Nephron progenitor cell (in vitro differentiated cells): ENCODE measurements at regions not wholly inside any gene's neighbourhood (a gene's known extent, or its start where the extent isn't known, plus 50 kb on each side); places are given as distances from the start of the nearest gene placed in this dataset.

ENCODE experiments used
- DNase-seq: peaks from one replicate; pipeline ENCODE4 v3.0.0; 2021
- H3K27ac Mint-ChIP-seq: 2 replicates; pipeline ENCODE4 v1.8.0; 2021; ENCODE audit warnings: mild to moderate bottlenecking, moderate library complexity, mixed read lengths
- H3K27me3 Mint-ChIP-seq: 2 replicates; pipeline ENCODE4 v1.8.0; 2021; ENCODE audit warnings: mild to moderate bottlenecking, low read depth, mixed read lengths; ENCODE audit not compliant: poor library complexity
- H3K36me3 Mint-ChIP-seq: 2 replicates; pipeline ENCODE4 v1.8.0; 2021; ENCODE audit warnings: low read depth, mixed read lengths
- H3K4me1 Mint-ChIP-seq: 2 replicates; pipeline ENCODE4 v1.8.0; 2021; ENCODE audit warnings: mixed read lengths
- H3K4me3 Mint-ChIP-seq: 2 replicates; pipeline ENCODE4 v1.8.0; 2021; ENCODE audit warnings: mild to moderate bottlenecking, moderate library complexity, mixed read lengths
- H3K9me3 Mint-ChIP-seq: 2 replicates; pipeline ENCODE4 v1.8.0; 2021; ENCODE audit warnings: mild to moderate bottlenecking, moderate library complexity, mixed read lengths
- CTCF ChIP-seq: fragments of 200-600 bp; sonication (generic); IDR thresholded peaks from 2 replicates; pipeline ENCODE4 v1.5.0; 2021; ENCODE audit warnings: antibody characterized with exemption

- H3K36me3 Mint-ChIP-seq: no peaks in the 10 kb centered on the region
Measured at GRCh38 chr2:181152226-181152625, 171.8 kb downstream of the UBE2E3 start.

GRCh38 chr2:181152701-181153100 lies 172.3 kb downstream of the UBE2E3 start:
- Mint-ChIP-seq H3K4me1 (no peaks in the 10 kb centered on the region), H3K4me3 (no peak overlapping the region), H3K27me3 (no peaks in the 10 kb centered on the region), H3K36me3 (no peaks in the 10 kb centered on the region), H3K27ac (no peak overlapping the region), H3K9me3 (peaks cover 15% of the 10 kb centered on the region)
- no peak for TF ChIP-seq CTCF
- no peak for DNase-seq

More at GRCh38 chr2:181152226-181152625, 171.8 kb downstream of the UBE2E3 start:
- H3K27ac Mint-ChIP-seq: no peak overlapping the region
- DNase-seq: no peak
- no peaks in the 10 kb centered on the region for H3K4me1 Mint-ChIP-seq
- H3K27me3 Mint-ChIP-seq: no peaks in the 10 kb centered on the region
- H3K9me3 Mint-ChIP-seq: peaks cover 15% of the 10 kb centered on the region
- TF ChIP-seq CTCF: no peak
- H3K4me3 Mint-ChIP-seq: no peak overlapping the region

- no peaks in the 10 kb centered on the region for H3K36me3 Mint-ChIP-seq
- no peak overlapping the region for H3K4me3 Mint-ChIP-seq
- no peaks in the 10 kb centered on the region for H3K4me1 Mint-ChIP-seq
- peaks cover 15% of the 10 kb centered on the region for H3K9me3 Mint-ChIP-seq
- no peak overlapping the region for H3K27ac Mint-ChIP-seq
- no peak for DNase-seq
- H3K27me3 Mint-ChIP-seq: no peaks in the 10 kb centered on the region
- no peak for TF ChIP-seq CTCF
Measured at GRCh38 chr2:181153886-181154285, 173.5 kb downstream of the UBE2E3 start.

- Mint-ChIP-seq H3K36me3 (no peaks in the 10 kb centered on the region), H3K27me3 (no peaks in the 10 kb centered on the region), H3K9me3 (peaks cover 15% of the 10 kb centered on the region), H3K27ac (no peak overlapping the region), H3K4me3 (no peak overlapping the region), H3K4me1 (no peaks in the 10 kb centered on the region)
- DNase-seq: no peak
- no peak for TF ChIP-seq CTCF
Measured at GRCh38 chr2:181157326-181157725, 176.9 kb downstream of the UBE2E3 start.

- TF ChIP-seq CTCF: no peak
- Mint-ChIP-seq H3K27me3 (no peaks in the 10 kb centered on the region), H3K4me3 (no peak overlapping the region), H3K9me3 (peaks cover 15% of the 10 kb centered on the region), H3K4me1 (no peaks in the 10 kb centered on the region), H3K36me3 (no peaks in the 10 kb centered on the region), H3K27ac (no peak overlapping the region)
- no peak for DNase-seq
Measured at GRCh38 chr2:181158427-181158826, 178.0 kb downstream of the UBE2E3 start.

GRCh38 chr2:181161615-181162014 lies 181.2 kb downstream of the UBE2E3 start:
- Mint-ChIP-seq H3K4me1 (no peaks in the 10 kb centered on the region), H3K36me3 (no peaks in the 10 kb centered on the region), H3K4me3 (no peak overlapping the region), H3K27ac (no peak overlapping the region), H3K9me3 (peaks cover 3% of the 10 kb centered on the region), H3K27me3 (no peaks in the 10 kb centered on the region)
- no peak for TF ChIP-seq CTCF
- no peak for DNase-seq
